ES-I3 (cell line): ENCODE measurements at regions not wholly inside any gene's neighbourhood (a gene's known extent, or its start where the extent isn't known, plus 50 kb on each side); places are given as distances from the start of the nearest gene placed in this dataset.

Source experiments
- H3K36me3 ChIP-seq: 2 replicates; pipeline ENCODE4 v1.6.1; 2013; ENCODE audit warnings: mild to moderate bottlenecking, low read length, control low read depth, moderate library complexity; ENCODE audit not compliant: insufficient read depth
- H3K4me1 ChIP-seq: 2 replicates; pipeline ENCODE4 v1.6.1; 2013; ENCODE audit warnings: mild to moderate bottlenecking, control low read depth, low read length; ENCODE audit not compliant: insufficient read depth
- H3K9ac ChIP-seq: 2 replicates; pipeline ENCODE4 v1.6.1; 2013; ENCODE audit warnings: low read depth, mild to moderate bottlenecking, low read length, moderate library complexity
- H3K9me3 ChIP-seq: 2 replicates; pipeline ENCODE4 v1.6.1; 2013; ENCODE audit warnings: mild to moderate bottlenecking, low read length, moderate library complexity; ENCODE audit not compliant: control insufficient read depth, insufficient read depth

- Histone ChIP-seq H3K9me3 (no peaks in the 10 kb centered on the region), H3K9ac (no peak overlapping the region), H3K36me3 (no peaks in the 10 kb centered on the region), H3K4me1 (no peaks in the 10 kb centered on the region)
These were observed 732.3 kb upstream of the CELF4 start for GRCh38 chr18:38297910-38298309.

- H3K9me3 ChIP-seq, result no peaks in the 10 kb centered on the region
- no peak overlapping the region for H3K9ac ChIP-seq
- H3K4me1 ChIP-seq, result no peaks in the 10 kb centered on the region
- no peaks in the 10 kb centered on the region for H3K36me3 ChIP-seq
These were observed 724.6 kb upstream of the CELF4 start for GRCh38 chr18:38290229-38290628.

GRCh38 chr18:38284972-38285371, 719.4 kb upstream of the CELF4 start:
- Histone ChIP-seq H3K36me3 (no peaks in the 10 kb centered on the region), H3K9ac (no peak overlapping the region), H3K9me3 (no peaks in the 10 kb centered on the region), H3K4me1 (no peaks in the 10 kb centered on the region)

- H3K36me3 ChIP-seq, result no peaks in the 10 kb centered on the region
- no peaks in the 10 kb centered on the region for H3K9me3 ChIP-seq
- no peaks in the 10 kb centered on the region for H3K4me1 ChIP-seq
- no peak overlapping the region for H3K9ac ChIP-seq
These were observed 697.5 kb upstream of the CELF4 start for GRCh38 chr18:38263066-38263465.

- no peak overlapping the region for H3K9ac ChIP-seq
- no peaks in the 10 kb centered on the region for H3K4me1 ChIP-seq
- H3K36me3 ChIP-seq, result no peaks in the 10 kb centered on the region
- H3K9me3 ChIP-seq, result no peaks in the 10 kb centered on the region
These were observed 697.1 kb upstream of the CELF4 start for GRCh38 chr18:38262661-38263060.

- no peaks in the 10 kb centered on the region for H3K36me3 ChIP-seq
- H3K9me3 ChIP-seq, result no peaks in the 10 kb centered on the region
- no peaks in the 10 kb centered on the region for H3K4me1 ChIP-seq
- no peak overlapping the region for H3K9ac ChIP-seq
These were observed 692.1 kb upstream of the CELF4 start for GRCh38 chr18:38257661-38258060.

GRCh38 chr18:38256366-38256765, 690.8 kb upstream of the CELF4 start:
- no peaks in the 10 kb centered on the region for H3K9me3 ChIP-seq
- H3K4me1 ChIP-seq, result no peaks in the 10 kb centered on the region
- H3K36me3 ChIP-seq, result no peaks in the 10 kb centered on the region
- H3K9ac ChIP-seq, result no peak overlapping the region

GRCh38 chr18:38250971-38251370, 685.4 kb upstream of the CELF4 start:
- no peaks in the 10 kb centered on the region for H3K4me1 ChIP-seq
- no peaks in the 10 kb centered on the region for H3K9me3 ChIP-seq
- no peaks in the 10 kb centered on the region for H3K36me3 ChIP-seq
- H3K9ac ChIP-seq, result no peak overlapping the region

GRCh38 chr18:38244480-38244879, 678.9 kb upstream of the CELF4 start:
- no peaks in the 10 kb centered on the region for H3K36me3 ChIP-seq
- no peak overlapping the region for H3K9ac ChIP-seq
- no peaks in the 10 kb centered on the region for H3K9me3 ChIP-seq
- H3K4me1 ChIP-seq, result no peaks in the 10 kb centered on the region

- no peaks in the 10 kb centered on the region for H3K36me3 ChIP-seq
- no peak overlapping the region for H3K9ac ChIP-seq
- H3K4me1 ChIP-seq, result no peaks in the 10 kb centered on the region
- H3K9me3 ChIP-seq, result no peaks in the 10 kb centered on the region
These were observed 677.7 kb upstream of the CELF4 start for GRCh38 chr18:38243291-38243690.

- H3K36me3 ChIP-seq, result no peaks in the 10 kb centered on the region
- no peaks in the 10 kb centered on the region for H3K4me1 ChIP-seq
- no peaks in the 10 kb centered on the region for H3K9me3 ChIP-seq
- no peak overlapping the region for H3K9ac ChIP-seq
These were observed 676.1 kb upstream of the CELF4 start for GRCh38 chr18:38241736-38242135.

- no peaks in the 10 kb centered on the region for H3K4me1 ChIP-seq
- H3K9ac ChIP-seq, result no peak overlapping the region
- no peaks in the 10 kb centered on the region for H3K9me3 ChIP-seq
- H3K36me3 ChIP-seq, result no peaks in the 10 kb centered on the region
These were observed 675.6 kb upstream of the CELF4 start for GRCh38 chr18:38241216-38241615.

GRCh38 chr18:38239606-38240005, 674.0 kb upstream of the CELF4 start:
- no peaks in the 10 kb centered on the region for H3K36me3 ChIP-seq
- no peaks in the 10 kb centered on the region for H3K4me1 ChIP-seq
- H3K9ac ChIP-seq, result no peak overlapping the region
- no peaks in the 10 kb centered on the region for H3K9me3 ChIP-seq

- Histone ChIP-seq H3K9ac (no peak overlapping the region), H3K4me1 (no peaks in the 10 kb centered on the region), H3K9me3 (no peaks in the 10 kb centered on the region), H3K36me3 (no peaks in the 10 kb centered on the region)
These were observed 672.2 kb upstream of the CELF4 start for GRCh38 chr18:38237796-38238195.

- Histone ChIP-seq H3K9ac (no peak overlapping the region), H3K9me3 (no peaks in the 10 kb centered on the region), H3K36me3 (no peaks in the 10 kb centered on the region), H3K4me1 (no peaks in the 10 kb centered on the region)
These were observed 656.0 kb upstream of the CELF4 start for GRCh38 chr18:38221476-38222100.

GRCh38 chr18:38198956-38199355, 633.4 kb upstream of the CELF4 start:
- Histone ChIP-seq H3K9me3 (no peaks in the 10 kb centered on the region), H3K4me1 (no peaks in the 10 kb centered on the region; the same call in 1 of the 2 replicates), H3K36me3 (no peaks in the 10 kb centered on the region), H3K9ac (no peak overlapping the region; the same call in 1 of the 2 replicates)
